ENCODE measurements at regions not wholly inside any gene's neighbourhood (a gene's known extent, or its start where the extent isn't known, plus 50 kb on each side); places are given as distances from the start of the nearest gene placed in this dataset.

- no peaks in the 10 kb centered on the region for H4K20me1 ChIP-seq (ENCODE audit: control insufficient read depth, insufficient read depth, low read depth, low read length)
- H3K9me3 ChIP-seq (ENCODE audit: control insufficient read depth, insufficient read depth, low read length): no peaks in the 10 kb centered on the region
- no peak for TF ChIP-seq EZH2phosphoT487 (IDR thresholded peaks at IDR 0.05; ENCODE audit: borderline replicate concordance, low read length)
- no peak for TF ChIP-seq CTCF (IDR thresholded peaks at IDR 0.05; ENCODE audit: low read depth, low read length, poor library complexity, severe bottlenecking)
- H3K4me3 ChIP-seq (ENCODE audit: low read length): no peak overlapping the region
- no peaks in the 10 kb centered on the region for H3K9me2 ChIP-seq (replicated peaks; ENCODE audit: control insufficient read depth, low read length)
- no peaks in the 10 kb centered on the region for H3K36me3 ChIP-seq (ENCODE audit: control insufficient read depth, low read length)
- H3K27me3 ChIP-seq (ENCODE audit: control insufficient read depth, low read length): no peaks in the 10 kb centered on the region
- H3F3A ChIP-seq (ENCODE audit: control insufficient read depth, insufficient read depth): no peaks in the 10 kb centered on the region
- H3K4me1 ChIP-seq (ENCODE audit: control insufficient read depth, low read length): no peaks in the 10 kb centered on the region
- H3K79me2 ChIP-seq (ENCODE audit: control insufficient read depth, low read length): no peaks in the 10 kb centered on the region
- no peak overlapping the region for H3K4me2 ChIP-seq (ENCODE audit: low read length)
- no peak overlapping the region for H3K27ac ChIP-seq (ENCODE audit: low read depth, low read length)
These were observed 281.9 kb upstream of the FN1 start for GRCh38 chr2:215717501-215718381.

- Histone ChIP-seq H3K4me2 (ENCODE audit: low read length) (no peak overlapping the region), H3K27me3 (ENCODE audit: control insufficient read depth, low read length) (no peaks in the 10 kb centered on the region), H3K4me1 (ENCODE audit: control insufficient read depth, low read length) (no peaks in the 10 kb centered on the region), H3K4me3 (ENCODE audit: low read length) (no peak overlapping the region), H4K20me1 (ENCODE audit: control insufficient read depth, insufficient read depth, low read depth, low read length) (no peaks in the 10 kb centered on the region), H3K27ac (ENCODE audit: low read depth, low read length) (no peak overlapping the region), H3F3A (ENCODE audit: control insufficient read depth, insufficient read depth) (no peaks in the 10 kb centered on the region), H3K79me2 (ENCODE audit: control insufficient read depth, low read length) (no peaks in the 10 kb centered on the region), H3K9me2 (replicated peaks; ENCODE audit: control insufficient read depth, low read length) (no peaks in the 10 kb centered on the region), H3K36me3 (ENCODE audit: control insufficient read depth, low read length) (no peaks in the 10 kb centered on the region), H3K9me3 (ENCODE audit: control insufficient read depth, insufficient read depth, low read length) (no peaks in the 10 kb centered on the region)
- no peak for TF ChIP-seq EZH2phosphoT487 (IDR thresholded peaks at IDR 0.05; ENCODE audit: borderline replicate concordance, low read length)
These were observed 281.1 kb upstream of the FN1 start for GRCh38 chr2:215716956-215717355.

- Histone ChIP-seq H4K20me1 (ENCODE audit: control insufficient read depth, insufficient read depth, low read depth, low read length) (no peaks in the 10 kb centered on the region), H3K9me2 (replicated peaks; ENCODE audit: control insufficient read depth, low read length) (no peaks in the 10 kb centered on the region), H3K36me3 (ENCODE audit: control insufficient read depth, low read length) (no peaks in the 10 kb centered on the region), H3K4me3 (ENCODE audit: low read length) (no peak overlapping the region), H3F3A (ENCODE audit: control insufficient read depth, insufficient read depth) (no peaks in the 10 kb centered on the region), H3K9me3 (ENCODE audit: control insufficient read depth, insufficient read depth, low read length) (no peaks in the 10 kb centered on the region), H3K4me2 (ENCODE audit: low read length) (no peak overlapping the region), H3K27ac (ENCODE audit: low read depth, low read length) (no peak overlapping the region), H3K4me1 (ENCODE audit: control insufficient read depth, low read length) (no peaks in the 10 kb centered on the region), H3K79me2 (ENCODE audit: control insufficient read depth, low read length) (no peaks in the 10 kb centered on the region), H3K27me3 (ENCODE audit: control insufficient read depth, low read length) (no peaks in the 10 kb centered on the region)
- no peak for TF ChIP-seq CTCF (IDR thresholded peaks at IDR 0.05; ENCODE audit: low read depth, low read length, poor library complexity, severe bottlenecking)
- TF ChIP-seq EZH2phosphoT487 (IDR thresholded peaks at IDR 0.05; ENCODE audit: borderline replicate concordance, low read length): no peak
These were observed 277.3 kb upstream of the FN1 start for GRCh38 chr2:215712871-215713790.

Data from DOHH2 (cell line).